GDM1 (cell line): ENCODE measurements at regions not wholly inside any gene's neighbourhood (a gene's known extent, or its start where the extent isn't known, plus 50 kb on each side); places are given as distances from the start of the nearest gene placed in this dataset.
"Not testable (repeated sequence)": the region's sequence is repeated elsewhere in the genome, so short reads cannot be mapped to it uniquely, and the experiment has no call there.

Experiments used
- DNase-seq: peaks from one replicate; lab custom pipeline; 2025; lab: John Stamatoyannopoulos, UW

DNA sequence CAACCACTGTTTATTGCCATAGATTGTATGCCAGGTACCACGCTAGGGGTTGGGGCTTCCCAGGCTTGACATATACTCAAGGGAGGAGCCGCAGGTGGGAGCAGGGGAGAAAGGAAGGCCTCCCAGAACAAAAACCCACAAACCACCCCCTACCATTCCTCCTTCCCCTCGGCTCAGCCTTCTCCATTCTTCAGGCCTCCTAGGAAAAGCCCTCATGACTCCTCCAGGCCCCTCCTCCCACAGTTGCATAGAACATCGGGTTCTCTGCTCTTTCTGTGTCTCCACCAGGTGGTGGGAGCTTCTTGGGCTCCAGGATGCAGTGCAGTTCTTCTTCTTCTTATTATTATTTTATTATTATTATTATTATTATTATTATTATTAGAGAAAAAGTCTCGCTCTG is 80.3 kb downstream of the ZFP36L2 start:
- no peak for DNase-seq

- DNase-seq: no peak
Observed at GRCh38 chr2:43144263-43144662, 82.1 kb downstream of the ZFP36L2 start.

DNA sequence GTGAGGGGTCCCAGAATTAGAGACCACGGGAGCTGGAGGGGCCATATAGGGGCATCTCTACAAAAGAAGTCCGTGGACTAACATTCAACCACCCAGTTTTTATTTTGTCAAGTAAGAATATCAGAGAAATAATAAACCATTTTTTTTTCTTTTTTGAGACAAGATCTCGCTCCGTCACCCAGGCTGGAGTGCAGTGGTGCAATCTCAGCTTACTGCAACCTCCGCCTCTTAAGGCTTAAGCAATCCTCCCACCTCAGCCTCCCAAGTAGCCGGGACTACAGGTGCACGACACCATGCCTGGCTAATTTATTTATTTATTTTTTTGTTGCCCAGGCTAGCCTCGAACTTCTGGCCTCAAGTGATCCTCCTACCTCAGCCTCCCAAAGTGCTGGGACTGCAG is 82.7 kb downstream of the ZFP36L2 start:
- DNase-seq: no peak

GRCh38 chr2:43142921-43143438 is 83.4 kb downstream of the ZFP36L2 start:
- DNase-seq: no peak

GRCh38 chr2:43141636-43142151 is 84.7 kb downstream of the ZFP36L2 start:
- DNase-seq: not testable (repeated sequence)

DNA sequence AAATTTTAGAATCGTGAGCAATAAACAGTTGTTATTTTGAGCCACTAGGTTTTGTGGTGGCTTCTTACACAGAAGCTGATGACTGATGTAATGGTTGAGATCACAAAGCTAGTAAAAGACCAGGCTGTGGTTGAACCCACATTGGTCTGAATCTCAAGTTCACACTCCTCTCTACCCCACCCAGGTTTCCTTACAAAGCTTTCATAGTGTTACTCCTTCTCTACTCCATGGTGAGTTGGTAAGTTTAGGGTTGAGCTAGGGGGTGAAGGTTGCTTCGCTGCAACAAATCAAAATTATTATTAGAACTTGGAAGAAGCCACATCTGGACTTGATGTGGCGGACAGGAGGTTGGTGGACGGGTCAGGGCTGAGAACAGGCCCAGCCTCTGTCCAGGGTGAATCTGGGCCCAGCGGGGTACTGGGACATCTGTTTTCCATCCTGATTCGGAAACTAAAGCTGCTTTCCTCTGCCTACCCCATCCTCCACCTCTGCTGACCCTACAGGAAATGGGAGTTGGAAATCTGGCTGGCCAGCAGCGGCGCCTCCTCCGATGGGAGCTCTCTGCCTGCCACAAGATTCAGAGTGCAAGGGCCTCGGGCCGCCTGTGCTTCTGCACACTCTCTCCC is 86.3 kb downstream of the ZFP36L2 start:
- no peak for DNase-seq

DNA sequence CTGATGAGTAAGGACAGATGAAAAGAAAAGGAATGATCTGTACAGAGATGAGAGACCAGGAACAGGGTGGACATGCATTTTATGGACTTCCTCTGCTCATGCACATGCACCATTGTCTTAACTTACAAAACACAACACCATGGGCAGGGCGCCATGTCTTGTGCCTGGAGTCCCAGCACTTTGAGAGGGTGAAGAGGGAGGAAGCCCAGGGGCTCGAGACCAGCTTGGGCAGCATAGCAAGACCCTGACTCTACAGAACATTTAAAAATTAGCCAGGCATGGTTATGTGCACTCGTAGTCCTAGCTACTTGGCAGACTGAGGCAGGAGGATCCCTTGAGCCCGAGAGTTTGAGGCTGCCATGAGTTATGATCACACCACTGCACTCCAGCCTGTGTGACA is 86.9 kb downstream of the ZFP36L2 start:
- DNase-seq: no peak

DNA sequence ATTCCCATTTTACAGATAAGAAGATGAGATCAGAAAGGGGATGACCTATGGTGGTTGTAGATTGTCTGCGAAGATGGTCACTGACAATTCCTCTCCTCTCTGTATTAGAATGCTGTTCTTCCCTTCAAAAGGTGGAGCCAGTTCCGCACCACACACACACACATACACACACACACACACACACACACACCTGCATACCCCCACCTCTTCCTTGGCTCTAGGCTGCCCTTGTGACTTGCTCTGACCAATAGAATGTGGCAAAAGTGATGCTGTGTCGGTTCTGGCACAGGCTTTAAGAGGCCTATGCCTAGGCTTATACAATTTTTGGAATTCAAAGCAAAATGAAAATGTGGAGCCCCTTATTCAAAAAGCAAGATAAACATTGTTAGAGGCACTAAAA is 88.0 kb downstream of the ZFP36L2 start:
- DNase-seq: no peak

DNA sequence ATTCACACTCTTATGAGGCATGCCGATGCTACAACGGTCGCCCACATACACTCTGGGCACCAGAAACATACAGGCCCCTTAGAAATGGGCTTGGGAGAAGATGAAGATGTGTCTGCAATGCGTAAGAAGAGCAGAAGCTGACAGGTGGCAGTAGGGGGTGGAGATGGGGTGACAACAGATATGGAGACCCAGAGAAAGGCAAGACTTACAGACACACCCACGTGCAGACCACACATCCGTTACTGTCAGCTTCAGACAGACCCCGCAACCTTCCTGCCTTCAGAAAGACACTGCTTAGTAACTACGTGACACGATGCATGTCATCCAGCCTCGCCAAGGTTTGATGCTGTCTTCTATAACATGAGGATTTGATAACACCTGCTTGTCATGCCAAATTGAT is 89.5 kb downstream of the ZFP36L2 start:
- DNase-seq: no peak

DNA sequence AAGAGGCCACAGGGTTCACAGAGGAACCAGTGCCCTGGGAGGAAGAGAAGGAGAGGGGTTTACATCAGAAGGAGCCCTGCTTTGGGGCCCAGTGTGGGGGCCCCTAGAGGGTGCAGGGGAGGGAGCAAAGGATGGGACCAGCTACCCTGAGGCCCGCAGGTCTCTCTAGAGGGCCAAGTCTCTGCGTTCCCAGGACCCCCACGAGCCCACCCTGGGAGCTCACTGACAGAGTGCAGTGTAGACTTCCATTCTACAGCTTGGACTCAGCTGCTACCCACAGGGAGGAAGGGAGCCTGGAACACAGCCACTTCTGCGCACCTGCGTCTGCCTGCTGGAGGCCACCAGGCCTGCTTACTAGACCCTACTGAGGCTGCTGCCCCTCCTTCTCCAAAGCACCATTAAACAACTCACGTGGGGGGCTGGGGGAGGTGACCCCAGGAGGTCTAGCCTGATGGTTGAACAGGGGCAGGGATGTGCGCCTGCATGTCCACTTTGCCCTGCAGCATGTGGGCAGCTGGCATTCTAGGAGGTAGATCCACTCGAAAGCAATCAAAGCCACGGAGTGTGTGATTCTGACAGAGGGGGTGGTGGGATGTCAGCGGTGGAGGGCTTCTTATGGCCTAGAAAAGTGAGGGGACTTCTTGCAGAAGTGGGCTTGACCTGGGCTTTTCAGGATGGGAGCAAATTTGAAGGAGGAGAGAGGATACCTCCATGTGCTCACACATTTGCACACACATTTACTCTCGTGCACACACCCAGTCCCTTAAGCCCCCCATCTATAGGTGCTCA is 90.2 kb downstream of the ZFP36L2 start:
- DNase-seq: no peak

DNA sequence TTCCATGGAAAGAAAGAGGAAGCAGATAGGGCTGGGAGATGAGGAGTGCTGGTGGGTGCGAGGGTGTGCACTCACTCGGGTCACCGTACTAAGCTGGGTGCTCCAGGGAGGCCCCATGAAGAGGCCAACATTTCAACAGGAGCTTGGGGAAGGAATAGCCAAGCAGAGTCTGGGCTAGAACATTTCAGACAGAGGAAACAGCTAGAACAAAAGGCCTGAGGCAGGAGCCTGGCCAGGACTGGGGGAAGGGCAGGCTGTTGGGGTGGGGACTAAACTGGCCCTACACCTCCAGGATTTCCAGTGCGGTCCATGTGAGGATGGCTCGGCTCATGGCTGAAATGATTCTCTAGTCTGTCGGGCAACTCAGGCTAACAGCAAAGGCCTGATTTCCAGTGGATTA is 90.8 kb downstream of the ZFP36L2 start:
- no peak for DNase-seq

DNA sequence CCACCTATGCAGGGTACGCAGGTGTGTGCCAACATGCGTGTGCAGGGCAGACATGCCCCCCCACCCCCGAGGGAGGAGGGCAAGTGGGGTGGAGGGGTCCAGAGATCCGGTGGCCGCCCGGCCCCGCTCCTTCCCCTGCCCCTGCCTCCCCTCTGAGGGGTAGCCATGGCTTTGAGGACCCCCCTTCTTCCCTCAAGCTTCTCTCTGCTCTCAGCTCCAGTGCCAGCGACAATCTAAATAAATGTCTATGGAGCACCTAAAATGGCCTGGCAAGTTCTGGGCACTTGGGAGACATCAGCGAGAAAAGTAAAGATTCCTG is 91.9 kb downstream of the ZFP36L2 start:
- DNase-seq: no peak

DNA sequence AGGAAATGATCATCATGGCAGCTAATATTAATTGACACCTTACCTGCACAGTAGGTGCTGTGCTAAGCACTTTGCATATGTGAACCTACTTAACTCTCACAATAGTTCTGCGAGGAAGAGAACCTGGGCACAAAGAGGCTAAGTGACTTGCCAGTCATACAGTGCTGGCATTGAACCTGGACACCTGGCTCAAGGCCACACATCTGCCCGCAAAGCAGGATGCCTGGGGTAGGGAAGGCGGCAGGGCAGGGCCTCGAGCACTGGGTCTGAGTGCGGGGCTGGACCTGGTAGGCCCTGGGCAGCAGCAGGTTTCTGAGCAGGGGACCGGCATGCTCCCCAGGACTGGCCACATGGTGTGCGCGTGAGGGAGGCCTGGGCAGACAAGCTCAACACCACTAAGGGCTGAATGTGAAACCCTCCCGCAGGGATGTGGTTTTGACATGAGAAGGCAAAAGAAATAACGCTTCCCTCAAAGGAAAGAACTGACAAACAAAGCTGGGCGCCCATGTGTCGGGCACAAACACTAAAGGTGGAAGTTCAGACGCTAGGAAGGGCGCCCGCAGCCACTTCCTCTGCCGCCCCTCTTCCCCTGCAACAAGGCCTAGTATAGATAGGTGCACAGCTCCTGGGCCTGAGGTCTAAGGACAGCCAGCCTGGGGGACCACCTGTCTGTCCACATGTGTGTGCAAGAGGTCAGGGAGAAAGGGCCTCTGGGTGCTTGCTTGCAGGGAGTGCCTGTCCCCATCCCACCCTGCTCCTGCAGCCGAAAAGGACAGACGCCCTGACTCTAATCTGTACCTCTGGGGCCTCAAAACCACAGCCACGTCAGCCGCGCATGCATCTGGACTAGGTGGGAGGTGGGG is 92.5 kb downstream of the ZFP36L2 start:
- peak; percentile 90 for DNase-seq

GRCh38 chr2:43133336-43133707 is 93.1 kb downstream of the ZFP36L2 start:
- no peak for DNase-seq

DNA sequence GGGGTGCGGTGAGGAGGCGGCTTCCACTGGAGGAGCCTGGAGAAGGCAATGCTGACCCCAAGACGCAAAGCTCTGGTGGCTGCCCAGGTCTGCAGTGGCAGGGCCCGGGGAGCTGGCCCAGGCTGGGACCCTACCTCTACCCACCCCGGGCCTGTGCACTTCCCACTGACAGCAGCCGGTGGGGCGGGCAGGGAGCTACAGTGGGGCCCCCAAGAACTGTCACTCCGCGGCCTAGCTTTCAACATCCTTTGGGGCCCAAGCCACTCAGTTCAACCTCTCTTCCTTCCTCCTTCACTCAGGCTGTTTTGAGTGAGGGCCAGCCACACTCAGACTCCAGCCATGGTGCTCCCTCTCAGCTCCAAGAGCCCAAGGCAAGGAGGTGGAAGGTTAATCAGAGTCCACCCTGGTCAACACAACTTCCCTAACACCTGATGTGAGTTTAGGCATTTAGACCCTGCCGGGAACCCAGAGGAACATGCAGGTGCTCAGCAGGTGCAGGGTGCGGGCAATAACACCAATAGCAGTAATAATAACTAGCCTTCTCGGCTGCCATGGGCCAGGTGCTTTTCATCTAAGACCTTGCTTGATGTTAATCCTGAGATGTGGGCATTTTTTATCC is 93.6 kb downstream of the ZFP36L2 start:
- peak; percentile 74 for DNase-seq

DNA sequence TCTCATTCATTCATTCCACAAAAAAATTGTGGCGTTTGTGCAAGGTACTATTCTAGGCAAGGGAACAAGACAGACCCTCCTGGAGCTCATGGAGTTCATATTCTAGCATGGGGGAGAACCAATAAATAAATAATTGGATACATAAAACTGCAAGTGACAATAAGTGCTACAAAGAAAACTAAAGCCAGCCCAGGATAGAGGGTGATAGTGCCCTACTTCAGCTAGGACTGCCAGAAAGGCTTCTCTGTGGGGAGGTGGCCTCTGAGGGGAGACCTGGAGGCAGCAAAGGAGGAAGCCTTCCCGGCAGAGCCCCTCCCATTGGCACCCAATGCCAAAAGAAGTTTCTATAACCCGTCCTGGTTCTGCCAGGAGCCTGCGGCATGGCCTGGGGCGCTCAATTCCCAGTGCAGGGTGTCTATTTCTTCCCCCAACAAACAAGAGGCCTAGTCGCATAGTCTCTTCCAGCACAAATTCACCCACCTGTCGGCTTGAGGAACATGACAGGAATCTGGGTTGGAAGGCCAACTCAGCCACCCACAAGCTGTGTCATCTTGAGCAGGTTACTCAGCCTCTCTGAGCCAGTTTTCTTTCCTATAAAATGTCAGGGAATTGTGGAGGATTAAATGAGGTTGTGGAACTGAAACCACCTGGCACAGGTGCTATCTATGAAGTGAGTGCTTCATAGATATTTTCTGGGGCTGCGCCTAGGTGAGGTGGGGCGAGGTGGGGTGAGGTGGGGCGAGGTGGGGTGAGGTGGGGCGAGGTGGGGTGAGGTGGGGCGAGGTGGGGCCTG is 94.3 kb downstream of the ZFP36L2 start:
- no peak for DNase-seq

DNA sequence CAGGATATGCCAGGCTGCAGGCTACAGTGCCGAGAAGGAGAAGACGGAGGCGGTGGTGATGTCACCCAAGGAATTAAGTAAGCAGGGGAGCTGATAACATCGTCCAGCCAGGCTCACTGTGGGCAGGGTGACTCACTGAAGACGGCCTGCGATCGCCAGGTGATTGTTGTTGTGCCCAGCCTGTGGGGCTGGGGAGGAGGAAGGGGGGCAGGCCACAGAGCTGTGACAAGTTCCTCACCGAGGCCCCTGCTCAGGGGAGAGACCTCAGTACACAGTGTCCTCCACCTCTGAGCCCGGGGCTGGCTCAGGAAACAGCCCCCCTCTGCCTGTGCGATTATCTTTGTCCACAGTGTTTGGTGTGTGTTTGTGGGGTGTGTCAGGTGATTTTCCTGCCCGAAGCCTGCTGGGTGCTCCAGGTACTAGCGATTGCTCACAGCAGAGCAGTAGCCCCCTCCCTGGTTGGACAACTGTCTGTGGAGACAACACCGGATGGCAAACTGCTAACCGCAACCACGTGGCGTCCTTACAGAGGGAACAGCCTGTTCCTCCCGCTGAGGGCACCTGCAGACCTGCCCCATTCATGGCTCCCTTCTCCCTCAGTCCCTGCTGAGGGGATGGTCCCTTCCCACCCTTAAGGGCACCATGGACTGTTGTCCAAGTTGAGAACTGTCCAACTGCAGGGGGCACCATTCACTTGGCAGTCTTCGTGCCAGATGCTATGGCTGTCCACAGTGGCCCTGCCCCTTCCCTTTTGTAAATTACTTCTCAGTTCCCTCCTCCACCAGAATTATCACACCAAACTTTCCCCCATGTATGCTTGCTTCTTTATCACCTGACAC is 95.1 kb downstream of the ZFP36L2 start:
- peak; percentile 96 for DNase-seq

GRCh38 chr2:43130548-43130875 is 95.9 kb downstream of the ZFP36L2 start:
- no peak for DNase-seq

- peak; percentile 64 for DNase-seq
Observed at GRCh38 chr2:43129676-43130547, 96.5 kb downstream of the ZFP36L2 start.

GRCh38 chr2:43128559-43128955 is 97.8 kb downstream of the ZFP36L2 start:
- DNase-seq: no peak
